ENCODE measurements at regions not wholly inside any gene's neighbourhood (a gene's known extent, or its start where the extent isn't known, plus 50 kb on each side); places are given as distances from the start of the nearest gene placed in this dataset.
"Not testable (repeated sequence)": the region's sequence is repeated elsewhere in the genome, so short reads cannot be mapped to it uniquely, and the experiment has no call there.

DNA sequence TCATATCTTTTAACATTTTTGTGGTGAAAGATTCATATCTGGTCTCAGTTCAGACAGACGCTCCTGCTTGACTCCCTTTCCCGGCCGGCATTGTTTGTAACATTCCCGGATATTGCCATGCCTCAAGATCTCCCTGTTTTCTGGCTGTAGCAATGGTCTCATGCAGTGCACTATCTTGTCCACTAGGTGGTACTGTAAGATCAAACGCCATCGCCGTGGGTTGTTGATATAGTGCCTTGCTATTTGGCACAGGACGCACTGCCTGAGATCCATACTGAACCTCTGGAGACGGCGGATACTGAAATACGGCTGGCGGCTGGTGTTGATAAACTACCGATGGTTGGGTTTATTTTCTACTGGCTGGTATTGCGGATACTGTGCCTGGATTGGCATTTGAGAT is 218.6 kb downstream of the ADRA2C start:
- not testable (repeated sequence) for H4K20me1 ChIP-seq (ENCODE audit: insufficient read depth); H3K4me2 ChIP-seq; H3K4me3 ChIP-seq (IDR thresholded peaks at IDR 0.05; ENCODE audit: insufficient read depth, low read depth, low read length); H3K4me1 ChIP-seq (ENCODE audit: low read depth, poor library complexity, severe bottlenecking); H3K79me2 ChIP-seq (ENCODE audit: insufficient read depth, low read depth); H3K27me3 ChIP-seq (ENCODE audit: insufficient read depth, low read depth); H3K27ac ChIP-seq; H2AFZ ChIP-seq (ENCODE audit: low read depth); H3K9ac ChIP-seq; H3K36me3 ChIP-seq (ENCODE audit: insufficient read depth)
- TF ChIP-seq, protein P1, sequence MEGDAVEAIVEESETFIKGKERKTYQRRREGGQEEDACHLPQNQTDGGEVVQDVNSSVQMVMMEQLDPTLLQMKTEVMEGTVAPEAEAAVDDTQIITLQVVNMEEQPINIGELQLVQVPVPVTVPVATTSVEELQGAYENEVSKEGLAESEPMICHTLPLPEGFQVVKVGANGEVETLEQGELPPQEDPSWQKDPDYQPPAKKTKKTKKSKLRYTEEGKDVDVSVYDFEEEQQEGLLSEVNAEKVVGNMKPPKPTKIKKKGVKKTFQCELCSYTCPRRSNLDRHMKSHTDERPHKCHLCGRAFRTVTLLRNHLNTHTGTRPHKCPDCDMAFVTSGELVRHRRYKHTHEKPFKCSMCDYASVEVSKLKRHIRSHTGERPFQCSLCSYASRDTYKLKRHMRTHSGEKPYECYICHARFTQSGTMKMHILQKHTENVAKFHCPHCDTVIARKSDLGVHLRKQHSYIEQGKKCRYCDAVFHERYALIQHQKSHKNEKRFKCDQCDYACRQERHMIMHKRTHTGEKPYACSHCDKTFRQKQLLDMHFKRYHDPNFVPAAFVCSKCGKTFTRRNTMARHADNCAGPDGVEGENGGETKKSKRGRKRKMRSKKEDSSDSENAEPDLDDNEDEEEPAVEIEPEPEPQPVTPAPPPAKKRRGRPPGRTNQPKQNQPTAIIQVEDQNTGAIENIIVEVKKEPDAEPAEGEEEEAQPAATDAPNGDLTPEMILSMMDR (conservative IDR thresholded peaks at IDR 0.05; ENCODE audit: low read depth, low read length): 0 out of 2 replicates have a peak, but pooled peaks have one; percentile 21

DNA sequence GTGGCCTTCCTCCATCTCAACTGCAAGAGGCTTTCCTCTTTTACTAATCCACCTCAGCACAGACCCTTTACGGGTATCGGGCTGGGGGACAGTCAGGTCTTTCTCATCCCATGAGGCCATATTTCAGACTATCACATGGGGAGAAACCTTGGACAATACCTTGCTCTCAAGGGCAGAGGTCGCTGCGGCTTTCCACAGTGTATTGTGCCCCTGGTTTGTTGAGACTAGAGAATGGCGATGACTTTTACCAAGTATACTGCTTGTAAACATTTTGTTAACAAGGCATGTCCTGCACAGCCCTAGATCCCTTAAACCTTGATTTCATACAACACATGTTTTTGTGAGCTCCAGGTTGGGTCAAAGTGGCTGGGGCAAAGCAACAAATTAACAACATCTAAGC is 220.2 kb downstream of the ADRA2C start:
- not testable (repeated sequence) for H3K27ac ChIP-seq; H3K27me3 ChIP-seq (ENCODE audit: insufficient read depth, low read depth); H3K4me3 ChIP-seq (IDR thresholded peaks at IDR 0.05; ENCODE audit: insufficient read depth, low read depth, low read length); H3K4me2 ChIP-seq; H3K36me3 ChIP-seq (ENCODE audit: insufficient read depth); H3K9ac ChIP-seq; H3K79me2 ChIP-seq (ENCODE audit: insufficient read depth, low read depth); H3K4me1 ChIP-seq (ENCODE audit: low read depth, poor library complexity, severe bottlenecking); H4K20me1 ChIP-seq (ENCODE audit: insufficient read depth); H2AFZ ChIP-seq (ENCODE audit: low read depth)

DNA sequence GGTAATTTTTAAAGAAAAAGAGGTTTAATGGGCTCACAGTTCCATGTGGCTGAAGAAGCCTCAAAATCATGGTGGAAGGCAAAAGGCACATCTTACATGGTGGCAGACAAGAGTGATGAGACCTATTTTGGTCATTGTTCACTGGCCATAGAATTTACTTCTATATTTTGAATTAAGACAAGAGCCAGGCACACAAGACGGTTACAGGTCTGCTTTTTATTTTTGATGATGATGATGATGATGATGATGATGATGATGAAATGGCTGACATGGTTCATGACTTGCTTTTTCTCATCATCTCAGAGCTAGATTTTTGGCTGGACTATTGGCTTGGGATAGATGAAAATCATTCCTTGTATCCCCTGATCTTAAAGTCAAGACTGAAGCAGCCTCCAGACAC is 229.3 kb downstream of the OTOP1 start:
- H3K4me1 ChIP-seq (ENCODE audit: low read depth, poor library complexity, severe bottlenecking); H3K4me2 ChIP-seq; H3K9ac ChIP-seq; H3K4me3 ChIP-seq (IDR thresholded peaks at IDR 0.05; ENCODE audit: insufficient read depth, low read depth, low read length); H3K27ac ChIP-seq; H3K27me3 ChIP-seq (ENCODE audit: insufficient read depth, low read depth); H4K20me1 ChIP-seq (ENCODE audit: insufficient read depth); H3K79me2 ChIP-seq (ENCODE audit: insufficient read depth, low read depth); H2AFZ ChIP-seq (ENCODE audit: low read depth); H3K36me3 ChIP-seq (ENCODE audit: insufficient read depth): not testable (repeated sequence)

DNA sequence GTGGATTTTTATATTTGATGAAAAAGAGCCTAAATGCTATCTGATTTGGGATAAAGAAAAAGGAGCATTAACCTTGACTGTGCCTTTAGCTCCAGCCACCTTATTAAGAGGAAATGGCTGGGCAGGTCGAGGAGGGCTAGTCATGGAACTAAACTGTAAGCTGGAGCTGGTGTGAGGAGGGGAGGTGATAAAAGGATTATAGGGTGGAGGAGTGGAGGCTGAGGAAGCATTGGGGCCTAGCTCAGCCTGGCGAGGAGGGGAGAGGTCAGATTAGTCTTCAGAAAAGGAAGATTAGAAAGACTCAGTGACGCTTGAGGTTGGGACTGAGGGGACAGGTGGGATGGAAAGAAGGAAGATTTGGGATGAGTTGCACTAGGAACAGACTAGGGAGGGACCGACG is 222.7 kb downstream of the OTOP1 start:
- not testable (repeated sequence) for H3K27ac ChIP-seq; H3K36me3 ChIP-seq (ENCODE audit: insufficient read depth); H3K9ac ChIP-seq; H4K20me1 ChIP-seq (ENCODE audit: insufficient read depth); H3K27me3 ChIP-seq (ENCODE audit: insufficient read depth, low read depth); H3K4me2 ChIP-seq; H3K4me3 ChIP-seq (IDR thresholded peaks at IDR 0.05; ENCODE audit: insufficient read depth, low read depth, low read length); H3K4me1 ChIP-seq (ENCODE audit: low read depth, poor library complexity, severe bottlenecking); H2AFZ ChIP-seq (ENCODE audit: low read depth); H3K79me2 ChIP-seq (ENCODE audit: insufficient read depth, low read depth)

DNA sequence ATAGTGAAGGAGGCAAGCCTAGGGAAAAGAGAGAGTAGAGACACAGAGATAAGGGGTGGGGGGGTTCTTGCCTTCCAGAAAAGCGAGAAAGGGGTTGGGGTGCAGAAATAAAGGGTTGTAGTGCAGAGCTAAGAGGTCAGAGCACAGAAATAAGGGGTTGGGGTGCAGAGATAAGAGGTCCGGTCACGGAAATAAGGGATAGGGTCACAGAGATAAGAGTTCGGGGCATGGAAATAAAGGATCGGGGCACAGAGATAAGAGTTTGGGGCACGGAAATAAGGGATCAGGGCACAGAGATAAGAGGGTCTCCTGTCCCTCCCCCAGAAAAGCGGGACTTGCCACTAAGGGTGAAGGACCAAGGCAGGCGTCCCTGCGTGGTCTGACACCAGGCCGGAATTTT is 222.0 kb downstream of the OTOP1 start:
- H3K4me3 ChIP-seq (IDR thresholded peaks at IDR 0.05; ENCODE audit: insufficient read depth, low read depth, low read length); H2AFZ ChIP-seq (ENCODE audit: low read depth); H3K79me2 ChIP-seq (ENCODE audit: insufficient read depth, low read depth); H3K27me3 ChIP-seq (ENCODE audit: insufficient read depth, low read depth); H3K9ac ChIP-seq; H3K4me2 ChIP-seq; H3K36me3 ChIP-seq (ENCODE audit: insufficient read depth); H3K4me1 ChIP-seq (ENCODE audit: low read depth, poor library complexity, severe bottlenecking); H4K20me1 ChIP-seq (ENCODE audit: insufficient read depth); H3K27ac ChIP-seq: not testable (repeated sequence)

DNA sequence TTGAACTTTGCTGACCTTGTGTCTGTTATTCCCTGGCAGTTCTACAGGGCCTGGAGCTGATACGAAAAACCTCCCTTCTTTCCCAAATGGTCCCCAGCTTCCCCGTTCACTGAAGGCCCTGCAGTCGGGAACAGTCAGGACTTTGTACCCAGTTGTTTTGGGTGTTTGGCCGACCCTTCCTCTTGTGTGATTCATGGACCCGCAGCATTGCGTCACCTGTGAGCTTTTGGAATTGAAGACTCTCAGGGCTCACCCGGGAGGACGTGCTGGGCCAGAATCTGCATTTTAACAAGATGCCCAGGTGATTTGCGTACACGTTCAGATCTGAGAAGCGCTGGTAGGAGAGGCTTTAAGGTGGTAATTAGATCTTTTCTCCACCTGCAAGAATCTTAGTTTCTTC is 220.4 kb downstream of the OTOP1 start:
- H2AFZ ChIP-seq (ENCODE audit: low read depth); H3K27ac ChIP-seq; H4K20me1 ChIP-seq (ENCODE audit: insufficient read depth): not testable (repeated sequence)

DNA sequence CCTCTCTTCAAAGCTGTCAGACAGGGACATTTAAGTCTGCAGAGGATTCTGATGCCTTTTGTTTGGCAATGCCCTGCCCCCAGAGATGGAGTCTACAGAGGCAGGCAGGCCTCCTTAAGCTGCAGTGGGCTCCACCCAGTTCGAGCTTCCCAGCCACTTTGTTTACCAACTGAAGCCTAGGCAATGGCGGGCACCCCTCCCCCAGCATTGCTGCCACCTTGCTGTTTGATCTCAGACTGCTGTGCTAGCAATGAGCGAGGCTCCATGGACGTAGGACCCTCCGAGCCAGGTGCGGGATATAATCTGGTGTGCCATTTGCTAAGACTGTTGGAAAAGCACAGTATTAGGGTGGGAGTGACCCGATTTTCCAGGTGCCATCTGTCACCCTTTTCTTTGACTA is 207.7 kb downstream of the OTOP1 start:
- H3K27me3 ChIP-seq (ENCODE audit: insufficient read depth, low read depth); H2AFZ ChIP-seq (ENCODE audit: low read depth); H3K9ac ChIP-seq; H3K79me2 ChIP-seq (ENCODE audit: insufficient read depth, low read depth); H3K4me2 ChIP-seq; H3K4me3 ChIP-seq (IDR thresholded peaks at IDR 0.05; ENCODE audit: insufficient read depth, low read depth, low read length); H3K36me3 ChIP-seq (ENCODE audit: insufficient read depth); H3K4me1 ChIP-seq (ENCODE audit: low read depth, poor library complexity, severe bottlenecking); H4K20me1 ChIP-seq (ENCODE audit: insufficient read depth); H3K27ac ChIP-seq: not testable (repeated sequence)

More for the DNA sequence above, 220.4 kb downstream of the OTOP1 start:
- not testable (repeated sequence) for H3K9ac ChIP-seq; H3K79me2 ChIP-seq (ENCODE audit: insufficient read depth, low read depth); H3K27me3 ChIP-seq (ENCODE audit: insufficient read depth, low read depth); H3K4me1 ChIP-seq (ENCODE audit: low read depth, poor library complexity, severe bottlenecking); H3K36me3 ChIP-seq (ENCODE audit: insufficient read depth); H3K4me2 ChIP-seq; H3K4me3 ChIP-seq (IDR thresholded peaks at IDR 0.05; ENCODE audit: insufficient read depth, low read depth, low read length)

DNA sequence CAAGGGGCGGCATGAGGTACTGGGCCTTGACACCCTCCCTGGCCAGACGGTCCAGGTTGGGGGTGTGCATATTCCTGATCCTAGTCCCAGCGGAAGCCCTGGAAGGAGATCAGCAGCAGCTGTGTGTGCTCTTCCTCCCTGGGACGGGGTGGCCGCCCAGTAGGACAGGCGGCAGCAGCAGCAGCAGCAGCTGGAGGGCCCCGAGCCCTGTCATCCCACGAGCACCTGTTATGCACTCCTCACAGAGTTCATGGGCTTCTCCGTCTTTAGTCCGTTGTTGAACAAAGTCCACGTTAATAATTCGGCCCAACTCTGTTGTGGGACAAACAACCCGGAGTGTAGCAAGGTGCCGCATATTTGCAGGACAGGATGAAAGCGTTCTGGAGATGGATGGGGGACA is 205.6 kb downstream of the OTOP1 start:
- H3K9ac ChIP-seq; H3K36me3 ChIP-seq (ENCODE audit: insufficient read depth); H4K20me1 ChIP-seq (ENCODE audit: insufficient read depth); H3K4me3 ChIP-seq (IDR thresholded peaks at IDR 0.05; ENCODE audit: insufficient read depth, low read depth, low read length); H3K4me2 ChIP-seq; H3K27me3 ChIP-seq (ENCODE audit: insufficient read depth, low read depth); H3K27ac ChIP-seq; H2AFZ ChIP-seq (ENCODE audit: low read depth); H3K79me2 ChIP-seq (ENCODE audit: insufficient read depth, low read depth); H3K4me1 ChIP-seq (ENCODE audit: low read depth, poor library complexity, severe bottlenecking): not testable (repeated sequence)

DNA sequence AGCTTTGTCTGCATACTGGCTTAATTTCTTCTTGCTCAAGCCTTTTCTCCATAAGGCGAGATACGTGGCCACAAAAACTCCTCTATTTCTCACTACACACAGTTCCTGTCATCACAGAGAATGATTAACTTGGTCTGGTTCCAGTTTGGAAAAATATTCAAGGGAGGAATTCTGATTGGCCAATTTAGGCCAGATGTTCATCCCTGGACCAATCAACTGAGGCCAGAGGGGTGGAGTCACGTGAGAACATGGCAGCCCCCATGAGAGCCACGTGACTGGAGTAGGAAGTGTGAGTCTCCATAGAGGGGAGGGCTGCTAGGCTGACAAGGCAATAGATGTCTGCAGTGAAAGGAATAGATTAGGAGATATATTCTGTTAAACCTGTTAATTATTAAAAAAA is 200.0 kb downstream of the OTOP1 start:
- peaks cover 34% of the 10 kb centered on the region for H3K4me1 ChIP-seq (ENCODE audit: low read depth, poor library complexity, severe bottlenecking)
- H3K79me2 ChIP-seq (ENCODE audit: insufficient read depth, low read depth); H3K27ac ChIP-seq; H3K36me3 ChIP-seq (ENCODE audit: insufficient read depth); H2AFZ ChIP-seq (ENCODE audit: low read depth); H4K20me1 ChIP-seq (ENCODE audit: insufficient read depth); H3K9ac ChIP-seq; H3K4me2 ChIP-seq; H3K27me3 ChIP-seq (ENCODE audit: insufficient read depth, low read depth); H3K4me3 ChIP-seq (IDR thresholded peaks at IDR 0.05; ENCODE audit: insufficient read depth, low read depth, low read length): not testable (repeated sequence)

DNA sequence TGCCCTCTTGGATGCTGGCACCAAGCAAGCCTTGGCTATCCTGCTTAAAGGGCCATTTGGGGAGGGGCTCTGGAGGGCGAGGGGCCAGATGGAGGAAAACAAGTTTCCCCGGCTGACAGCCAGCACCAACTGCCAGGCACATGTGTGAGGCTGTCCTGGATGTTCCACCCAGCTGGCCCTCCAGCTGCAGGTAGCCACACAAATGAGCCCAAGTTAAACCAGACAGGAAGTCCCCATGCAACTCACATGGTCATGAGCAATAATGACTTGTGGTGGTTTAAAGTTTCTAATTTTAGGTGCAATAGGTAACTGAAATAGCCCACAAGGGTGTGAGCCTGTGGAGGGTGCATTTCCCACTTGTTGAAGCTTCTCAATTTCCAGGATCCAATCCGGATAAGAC is 198.0 kb downstream of the OTOP1 start:
- not testable (repeated sequence) for H3K79me2 ChIP-seq (ENCODE audit: insufficient read depth, low read depth); H3K36me3 ChIP-seq (ENCODE audit: insufficient read depth); H3K9ac ChIP-seq; H4K20me1 ChIP-seq (ENCODE audit: insufficient read depth); H3K27me3 ChIP-seq (ENCODE audit: insufficient read depth, low read depth); H3K4me3 ChIP-seq (IDR thresholded peaks at IDR 0.05; ENCODE audit: insufficient read depth, low read depth, low read length)
- H3K4me2 ChIP-seq: peak overlapping the region; percentile 25; the same call in 1 of the 2 replicates
- H2AFZ ChIP-seq (ENCODE audit: low read depth): peak overlapping the region; percentile 14; the same call in 1 of the 2 replicates
- peaks cover 42% of the 10 kb centered on the region for H3K4me1 ChIP-seq (ENCODE audit: low read depth, poor library complexity, severe bottlenecking)
- peak overlapping the region; percentile 47 for H3K27ac ChIP-seq

Data from KMS-11 (cell line).